ENCODE measurements at regions not wholly inside any gene's neighbourhood (a gene's known extent, or its start where the extent isn't known, plus 50 kb on each side); places are given as distances from the start of the nearest gene placed in this dataset.
A peak's percentile ranks its signal among the peaks of the same experiment; 100 is the strongest.

- Mint-ChIP-seq H3K27me3 (ENCODE audit: low read depth) (peaks cover 22% of the 10 kb centered on the region), H3K36me3 (ENCODE audit: insufficient read depth in 2 of 2) (no peaks in the 10 kb centered on the region), H3K4me3 (no peak overlapping the region), H3K9me3 (no peaks in the 10 kb centered on the region), H3K4me1 (ENCODE audit: low read depth) (no peaks in the 10 kb centered on the region), H3K27ac (no peak overlapping the region)
- DNase-seq, result no peak
- no peak for ATAC-seq (replicated peaks in 1 of 2)
Observed at GRCh38 chr6:105907301-105907700, 178.8 kb upstream of the PRDM1 start.

- Mint-ChIP-seq H3K27me3 (ENCODE audit: low read depth) (peaks cover 16% of the 10 kb centered on the region), H3K9me3 (peaks cover 0 to 3% of the 10 kb centered on the region in 2 donors), H3K4me1 (ENCODE audit: low read depth) (peaks cover 5% of the 10 kb centered on the region), H3K4me3 (no peak overlapping the region), H3K36me3 (ENCODE audit: insufficient read depth in 2 of 2) (peaks cover 0 to 2% of the 10 kb centered on the region in 2 donors), H3K27ac (no peak overlapping the region)
- DNase-seq (no peak), ATAC-seq (replicated peaks in 1 of 2) (no peak)
Observed at GRCh38 chr6:105902401-105903031, 183.6 kb upstream of the PRDM1 start.

- H3K36me3 Mint-ChIP-seq (ENCODE audit: insufficient read depth in 2 of 2), result peaks cover 0 to 2% of the 10 kb centered on the region in 2 donors
- peaks cover 5% of the 10 kb centered on the region for H3K4me1 Mint-ChIP-seq (ENCODE audit: low read depth)
- DNase-seq (no peak), ATAC-seq (replicated peaks in 1 of 2) (no peak)
- no peak overlapping the region for H3K27ac Mint-ChIP-seq
- peaks cover 16% of the 10 kb centered on the region for H3K27me3 Mint-ChIP-seq (ENCODE audit: low read depth)
- peaks cover 0 to 3% of the 10 kb centered on the region in 2 donors for H3K9me3 Mint-ChIP-seq
- no peak overlapping the region for H3K4me3 Mint-ChIP-seq
Observed at GRCh38 chr6:105901583-105901982, 184.6 kb upstream of the PRDM1 start.

DNA sequence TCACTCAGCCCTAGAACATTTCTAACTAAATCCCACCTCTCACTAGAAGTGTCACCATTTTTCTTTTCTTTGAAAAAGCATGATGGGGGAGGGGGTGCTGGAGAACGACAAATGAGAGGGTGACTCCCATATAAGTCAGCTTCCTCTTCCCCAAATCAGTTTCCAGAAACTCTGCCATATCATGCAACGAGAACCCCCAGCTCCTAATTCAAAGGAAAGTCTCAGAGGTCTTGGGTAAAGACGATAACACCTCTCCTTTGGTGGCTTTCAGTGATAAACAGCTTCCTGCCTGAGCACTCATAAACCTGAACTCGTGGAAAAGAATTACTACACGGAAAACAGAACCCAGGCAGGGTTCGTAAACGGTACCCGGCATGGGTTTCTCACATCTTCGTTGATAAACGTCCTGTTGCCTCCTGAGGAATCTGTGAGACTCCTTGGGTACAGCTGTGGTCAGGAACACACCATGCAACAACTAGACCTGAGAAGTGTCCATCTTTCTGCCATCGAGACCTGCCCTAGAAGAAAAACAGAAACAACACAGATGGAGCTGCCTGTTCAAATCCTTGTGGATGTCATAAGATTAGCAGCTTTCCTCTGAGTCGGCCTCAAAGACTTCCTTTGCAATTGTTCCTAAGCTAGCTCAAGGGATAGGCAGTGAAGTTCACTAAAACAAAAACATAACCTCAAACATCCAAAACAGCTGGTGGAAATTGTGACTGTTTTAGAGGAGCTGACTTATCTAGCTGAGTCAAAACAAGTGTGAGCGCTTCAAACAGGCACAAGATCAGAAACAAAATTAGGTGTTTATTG is 185.8 kb upstream of the PRDM1 start:
- H3K27ac Mint-ChIP-seq, result peak overlapping the region; percentile 77
- H3K9me3 Mint-ChIP-seq, result peaks cover 0 to 3% of the 10 kb centered on the region in 2 donors
- peaks cover 9% of the 10 kb centered on the region for H3K27me3 Mint-ChIP-seq (ENCODE audit: low read depth)
- ATAC-seq (replicated peaks in 1 of 2) (peak; percentile 68 to 72), DNase-seq (peak; percentile 48 to 49)
- peaks cover 0 to 2% of the 10 kb centered on the region in 2 donors for H3K36me3 Mint-ChIP-seq (ENCODE audit: insufficient read depth in 2 of 2)
- peaks cover 5% of the 10 kb centered on the region for H3K4me1 Mint-ChIP-seq (ENCODE audit: low read depth)
- H3K4me3 Mint-ChIP-seq, result peak overlapping the region; percentile 70 to 72

DNA sequence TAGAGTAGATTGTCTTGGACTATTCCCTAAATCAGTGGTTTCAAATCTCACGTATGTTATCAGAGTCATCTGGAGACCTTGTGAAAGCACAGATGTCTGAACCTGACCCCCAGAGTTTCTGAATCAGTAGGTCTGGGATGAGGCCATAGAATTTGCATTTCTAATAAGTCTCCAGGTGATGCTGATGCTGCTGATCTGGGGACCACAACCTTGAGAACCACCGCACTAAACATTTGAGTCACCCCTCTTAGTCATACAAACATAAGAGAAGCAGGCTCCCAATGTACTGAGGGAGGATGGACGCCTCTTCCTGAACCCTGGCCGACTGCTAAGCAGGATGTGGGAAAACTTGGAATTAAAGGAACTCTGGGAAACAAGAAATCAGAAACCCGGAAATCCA is 187.8 kb upstream of the PRDM1 start:
- H3K9me3 Mint-ChIP-seq, result peaks cover 2 to 3% of the 10 kb centered on the region in 2 donors
- peaks cover 8% of the 10 kb centered on the region for H3K4me1 Mint-ChIP-seq (ENCODE audit: low read depth)
- no peak overlapping the region for H3K27ac Mint-ChIP-seq
- DNase-seq, result peak; percentile 55 to 56
- peaks cover 2 to 4% of the 10 kb centered on the region in 2 donors for H3K36me3 Mint-ChIP-seq (ENCODE audit: insufficient read depth in 2 of 2)
- peak; percentile 81 to 83 for ATAC-seq (replicated peaks in 1 of 2)
- H3K27me3 Mint-ChIP-seq (ENCODE audit: low read depth), result peaks cover 23% of the 10 kb centered on the region
- peak overlapping the region in 1 of 2 donors; percentile 50 for H3K4me3 Mint-ChIP-seq

- no peak for DNase-seq
- ATAC-seq (replicated peaks in 1 of 2), result no peak
- peaks cover 23% of the 10 kb centered on the region for H3K27me3 Mint-ChIP-seq (ENCODE audit: low read depth)
- peaks cover 17% of the 10 kb centered on the region for H3K4me1 Mint-ChIP-seq (ENCODE audit: low read depth)
- no peak overlapping the region for H3K27ac Mint-ChIP-seq
- peaks cover 3% of the 10 kb centered on the region in 2 donors for H3K9me3 Mint-ChIP-seq
- no peak overlapping the region for H3K4me3 Mint-ChIP-seq
- peaks cover 2 to 7% of the 10 kb centered on the region in 2 donors for H3K36me3 Mint-ChIP-seq (ENCODE audit: insufficient read depth in 2 of 2)
Observed at GRCh38 chr6:105897131-105897530, 189.0 kb upstream of the PRDM1 start.

GRCh38 chr6:105896821-105897095 is 189.4 kb upstream of the PRDM1 start:
- Mint-ChIP-seq H3K4me1 (ENCODE audit: low read depth) (peaks cover 16% of the 10 kb centered on the region), H3K9me3 (peaks cover 3% of the 10 kb centered on the region in 2 donors), H3K27ac (no peak overlapping the region), H3K36me3 (ENCODE audit: insufficient read depth in 2 of 2) (peaks cover 2 to 7% of the 10 kb centered on the region in 2 donors), H3K4me3 (no peak overlapping the region), H3K27me3 (ENCODE audit: low read depth) (peaks cover 23% of the 10 kb centered on the region)
- DNase-seq (no peak), ATAC-seq (replicated peaks in 1 of 2) (no peak)

DNA sequence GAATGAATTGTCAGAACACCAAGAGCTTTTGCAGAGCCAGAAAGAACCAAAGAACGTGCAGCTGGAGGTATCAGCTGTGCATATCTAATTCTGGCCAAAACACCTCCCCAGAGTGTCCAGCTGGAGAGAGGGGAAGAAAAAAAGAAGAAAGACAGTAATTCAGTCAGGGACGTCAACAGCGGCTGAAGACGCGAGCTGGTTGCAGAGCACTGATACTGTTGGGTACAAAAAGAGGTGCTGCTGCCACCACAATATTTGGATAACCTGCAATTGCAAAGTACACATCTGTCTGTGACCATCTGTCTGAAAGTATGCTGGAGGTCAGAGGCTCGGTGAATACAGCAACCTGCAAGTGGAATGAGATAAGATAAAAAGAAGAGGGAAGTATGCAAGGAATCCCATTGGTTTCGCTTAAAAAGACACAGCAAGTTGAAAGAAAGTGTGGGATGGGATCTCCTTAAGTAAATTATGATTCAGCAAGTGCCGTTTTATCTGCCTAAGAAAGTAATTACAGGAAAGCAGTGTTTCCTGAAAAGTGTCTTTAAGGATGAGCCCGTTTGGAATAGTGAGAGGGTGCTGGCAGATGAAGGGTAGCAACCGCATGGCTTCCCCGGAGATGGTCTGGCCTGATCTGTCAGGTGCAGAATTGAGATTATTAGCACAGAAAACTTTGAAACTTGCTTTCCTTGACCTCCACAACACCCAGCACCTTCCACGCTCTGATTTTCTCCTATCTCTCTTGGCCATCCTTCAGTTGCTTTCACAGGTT is 189.9 kb upstream of the PRDM1 start:
- H3K4me3 Mint-ChIP-seq, result no peak overlapping the region
- peaks cover 3% of the 10 kb centered on the region in 2 donors for H3K9me3 Mint-ChIP-seq
- peaks cover 27% of the 10 kb centered on the region for H3K27me3 Mint-ChIP-seq (ENCODE audit: low read depth)
- peaks cover 12% of the 10 kb centered on the region for H3K4me1 Mint-ChIP-seq (ENCODE audit: low read depth)
- no peak for DNase-seq
- peaks cover 2 to 7% of the 10 kb centered on the region in 2 donors for H3K36me3 Mint-ChIP-seq (ENCODE audit: insufficient read depth in 2 of 2)
- H3K27ac Mint-ChIP-seq, result no peak overlapping the region
- ATAC-seq (replicated peaks in 1 of 2), result no peak

DNA sequence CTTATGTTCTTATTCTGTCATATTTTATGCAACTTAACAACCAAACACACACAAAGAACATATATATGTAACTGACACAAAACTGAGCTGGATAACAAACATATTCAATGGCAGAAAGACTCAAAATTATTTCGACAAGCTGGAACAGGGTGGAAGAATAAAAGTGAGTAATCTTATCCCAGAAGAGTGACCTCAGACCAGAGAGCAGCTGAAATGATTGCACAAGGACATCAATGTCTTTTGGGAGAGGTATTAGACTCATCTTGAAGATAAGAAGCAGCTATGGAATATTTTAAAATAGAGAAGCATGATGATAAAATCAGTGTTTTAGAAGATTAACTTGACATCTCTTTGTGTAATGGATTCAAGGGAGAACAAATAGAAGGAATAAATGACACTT is 191.6 kb upstream of the PRDM1 start:
- Mint-ChIP-seq H3K27me3 (ENCODE audit: low read depth) (peaks cover 29% of the 10 kb centered on the region), H3K9me3 (peaks cover 3% of the 10 kb centered on the region in 2 donors), H3K36me3 (ENCODE audit: insufficient read depth in 2 of 2) (peaks cover 2 to 7% of the 10 kb centered on the region in 2 donors), H3K4me3 (no peak overlapping the region), H3K4me1 (ENCODE audit: low read depth) (peaks cover 12% of the 10 kb centered on the region), H3K27ac (peak overlapping the region; percentile 2)
- ATAC-seq (replicated peaks in 1 of 2), result no peak
- DNase-seq, result no peak

- H3K4me1 Mint-ChIP-seq (ENCODE audit: low read depth), result peaks cover 12% of the 10 kb centered on the region
- ATAC-seq (replicated peaks in 1 of 2), result no peak
- DNase-seq, result no peak
- no peak overlapping the region for H3K27ac Mint-ChIP-seq
- H3K27me3 Mint-ChIP-seq (ENCODE audit: low read depth), result peaks cover 29% of the 10 kb centered on the region
- peaks cover 2 to 5% of the 10 kb centered on the region in 2 donors for H3K36me3 Mint-ChIP-seq (ENCODE audit: insufficient read depth in 2 of 2)
- no peak overlapping the region for H3K4me3 Mint-ChIP-seq
- peaks cover 0 to 3% of the 10 kb centered on the region in 2 donors for H3K9me3 Mint-ChIP-seq
Observed at GRCh38 chr6:105893741-105894140, 192.4 kb upstream of the PRDM1 start.

- DNase-seq (peak in 1 of 2 donors; percentile 21), ATAC-seq (replicated peaks in 1 of 2) (peak; percentile 67 to 70)
- peaks cover 16% of the 10 kb centered on the region for H3K4me1 Mint-ChIP-seq (ENCODE audit: low read depth)
- no peak overlapping the region for H3K4me3 Mint-ChIP-seq
- peaks cover 0 to 3% of the 10 kb centered on the region in 2 donors for H3K9me3 Mint-ChIP-seq
- H3K27ac Mint-ChIP-seq, result no peak overlapping the region
- H3K36me3 Mint-ChIP-seq (ENCODE audit: insufficient read depth in 2 of 2), result peaks cover 2 to 5% of the 10 kb centered on the region in 2 donors
- H3K27me3 Mint-ChIP-seq (ENCODE audit: low read depth), result peaks cover 29% of the 10 kb centered on the region
Observed at GRCh38 chr6:105892577-105893262, 193.4 kb upstream of the PRDM1 start.

DNA sequence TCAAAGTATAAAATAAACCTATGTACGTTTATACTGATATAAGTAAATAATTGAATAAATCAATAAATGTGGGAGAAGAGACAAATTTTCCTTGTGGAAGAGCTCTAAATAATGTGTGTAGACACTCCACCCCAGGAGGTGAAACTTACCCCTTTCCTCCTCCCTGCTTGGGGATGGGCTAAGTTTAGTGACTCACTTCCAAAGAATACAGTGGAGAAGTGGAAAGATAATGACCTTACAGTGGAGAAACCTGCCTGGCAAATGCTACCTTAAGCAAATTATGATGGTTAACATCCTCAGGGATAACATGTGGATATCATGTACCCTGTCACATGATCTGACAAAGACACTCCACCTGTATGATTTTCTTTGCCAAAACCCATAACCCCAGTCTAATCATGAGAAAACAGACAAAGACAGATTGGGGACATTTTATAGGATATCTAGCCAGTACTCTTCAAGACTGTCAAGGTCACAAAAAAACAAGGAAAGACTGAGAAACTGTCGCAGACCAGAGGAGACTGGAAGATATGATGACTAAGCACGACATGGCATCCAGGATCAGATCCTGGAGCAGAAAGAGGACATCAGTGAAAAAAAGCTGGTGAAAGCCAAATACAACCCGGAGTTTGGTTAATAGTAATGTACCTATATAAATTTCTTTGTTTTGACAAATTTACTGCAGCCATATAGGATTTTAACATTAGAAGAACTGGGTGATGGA is 195.5 kb upstream of the PRDM1 start:
- peaks cover 2 to 5% of the 10 kb centered on the region in 2 donors for H3K36me3 Mint-ChIP-seq (ENCODE audit: insufficient read depth in 2 of 2)
- ATAC-seq (replicated peaks in 1 of 2), result no peak
- no peak for DNase-seq
- H3K4me3 Mint-ChIP-seq, result no peak overlapping the region
- peaks cover 29% of the 10 kb centered on the region for H3K4me1 Mint-ChIP-seq (ENCODE audit: low read depth)
- peaks cover 30% of the 10 kb centered on the region for H3K27me3 Mint-ChIP-seq (ENCODE audit: low read depth)
- H3K9me3 Mint-ChIP-seq, result peaks cover 0 to 3% of the 10 kb centered on the region in 2 donors
- no peak overlapping the region for H3K27ac Mint-ChIP-seq

All from activated T-cell treated with anti-CD3 and anti-CD28 coated beads, Interleukin-2, amount 50 U/mL, for 72 hours (primary cell).